Ishikawa (cell line): ENCODE measurements at regions not wholly inside any gene's neighbourhood (a gene's known extent, or its start where the extent isn't known, plus 50 kb on each side); places are given as distances from the start of the nearest gene placed in this dataset.

ENCODE experiments used
- CREB1 ChIP-seq: IDR thresholded peaks from 2 replicates; pipeline ENCODE4 v1.6.1; 2012; ENCODE audit warnings: low read depth
- EGR1 ChIP-seq: IDR thresholded peaks from 2 replicates; pipeline ENCODE4 v1.6.1; 2012
- FOXM1 ChIP-seq: IDR thresholded peaks from 2 replicates; pipeline ENCODE4 v1.6.1; 2012; ENCODE audit warnings: low read depth, borderline replicate concordance
- NFIC ChIP-seq: IDR thresholded peaks from 2 replicates; pipeline ENCODE4 v1.6.1; 2012
- TCF12 ChIP-seq: IDR thresholded peaks from 2 replicates; pipeline ENCODE4 v1.6.1; 2012; ENCODE audit warnings: low read depth
- USF1 ChIP-seq: IDR thresholded peaks from 2 replicates; pipeline ENCODE4 v1.6.1; 2012
- TF ChIP-seq, protein P1 (sequence below): IDR thresholded peaks from 2 replicates; pipeline ENCODE4 v1.6.1; 2012

DNA sequence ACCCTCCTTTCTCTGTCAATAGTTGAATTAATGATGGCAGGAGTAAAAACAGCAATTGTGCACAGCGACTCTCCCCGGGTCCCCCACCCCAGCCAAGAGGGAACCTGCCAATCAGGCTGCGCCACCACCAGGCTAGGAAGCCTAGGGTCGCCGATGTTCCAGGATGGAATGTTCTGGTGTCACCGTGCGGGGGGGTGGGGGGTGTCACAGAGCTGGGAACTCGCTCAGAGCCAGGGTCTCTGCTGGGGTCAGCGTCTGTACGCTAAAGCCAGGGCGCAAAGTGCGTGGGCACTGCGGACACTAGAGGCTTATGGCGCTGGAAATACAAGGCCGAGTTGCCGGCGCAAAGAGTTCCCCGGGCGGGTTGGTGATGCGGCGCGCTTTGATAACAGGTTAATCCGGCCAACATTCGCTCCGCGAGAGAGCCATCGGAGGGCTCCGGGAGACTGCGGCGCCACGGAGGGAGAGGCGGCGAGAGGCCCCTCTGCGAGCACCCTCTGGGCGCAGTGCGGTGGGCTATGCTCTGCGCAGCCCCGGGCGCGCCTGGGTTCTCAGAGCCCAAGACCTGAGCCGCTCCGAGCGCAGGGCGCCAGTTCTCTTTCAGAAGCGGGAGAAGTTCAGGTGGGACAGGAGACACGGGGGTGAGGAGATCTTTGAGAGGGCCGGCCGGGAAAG is 192.3 kb downstream of the EMX2 start:
- no peak for TF ChIP-seq TCF12
- no peak for TF ChIP-seq NFIC
- TF ChIP-seq, protein P1, sequence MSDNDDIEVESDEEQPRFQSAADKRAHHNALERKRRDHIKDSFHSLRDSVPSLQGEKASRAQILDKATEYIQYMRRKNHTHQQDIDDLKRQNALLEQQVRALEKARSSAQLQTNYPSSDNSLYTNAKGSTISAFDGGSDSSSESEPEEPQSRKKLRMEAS, result no peak
- TF ChIP-seq USF1, result no peak
- TF ChIP-seq EGR1, result no peak
- no peak for TF ChIP-seq CREB1
- no peak for TF ChIP-seq FOXM1
